Endothelial cell of umbilical vein (primary cell): ENCODE measurements at regions not wholly inside any gene's neighbourhood (a gene's known extent, or its start where the extent isn't known, plus 50 kb on each side); places are given as distances from the start of the nearest gene placed in this dataset.

Experiments
- POLR2A ChIP-seq: IDR thresholded peaks from 2 replicates; pipeline ENCODE4 v1.6.1; 2012; ENCODE audit warnings: low read depth, mild to moderate bottlenecking, control low read depth, low read length
- POLR2AphosphoS5 ChIP-seq: IDR thresholded peaks from 2 replicates; pipeline ENCODE4 v1.6.1; 2012; ENCODE audit warnings: low read depth, mild to moderate bottlenecking, control low read depth, low read length, moderate library complexity; ENCODE audit not compliant: insufficient read depth
- TF ChIP-seq, protein P1 (sequence below), 2 donors: IDR thresholded peaks; 1 replicate in 1 of 2; 2 replicates in 1 of 2; pipeline ENCODE4 v1.5.1; 2011; ENCODE audit warnings: low read length in 2 of 2, mild to moderate bottlenecking in 2 of 2, moderate library complexity in 2 of 2, control low read depth in 1 of 2, inconsistent platforms in 1 of 2, low read depth in 1 of 2; ENCODE audit not compliant: insufficient read depth in 1 of 2; ENCODE audit errors: extremely low read depth in 1 of 2

DNA sequence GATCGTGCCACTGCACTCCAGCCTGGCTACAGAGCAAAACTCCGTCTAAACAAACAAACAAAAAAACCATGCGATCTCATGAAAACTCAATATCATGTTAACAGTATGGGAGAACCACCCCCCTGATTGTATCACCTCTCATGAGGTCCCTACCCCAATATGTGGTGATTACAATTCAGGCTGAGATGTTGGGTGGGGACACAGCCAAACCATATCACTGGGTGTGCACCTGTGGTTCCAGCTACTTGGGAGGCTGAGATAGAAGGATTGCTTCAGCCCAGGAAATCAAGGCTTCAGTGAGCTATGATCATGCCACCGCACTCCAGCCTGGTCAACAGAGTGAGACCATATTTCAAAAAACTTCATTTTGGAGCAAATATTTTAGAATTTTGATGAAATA, 1094.7 kb upstream of the CDH8 start:
- TF ChIP-seq, protein P1, sequence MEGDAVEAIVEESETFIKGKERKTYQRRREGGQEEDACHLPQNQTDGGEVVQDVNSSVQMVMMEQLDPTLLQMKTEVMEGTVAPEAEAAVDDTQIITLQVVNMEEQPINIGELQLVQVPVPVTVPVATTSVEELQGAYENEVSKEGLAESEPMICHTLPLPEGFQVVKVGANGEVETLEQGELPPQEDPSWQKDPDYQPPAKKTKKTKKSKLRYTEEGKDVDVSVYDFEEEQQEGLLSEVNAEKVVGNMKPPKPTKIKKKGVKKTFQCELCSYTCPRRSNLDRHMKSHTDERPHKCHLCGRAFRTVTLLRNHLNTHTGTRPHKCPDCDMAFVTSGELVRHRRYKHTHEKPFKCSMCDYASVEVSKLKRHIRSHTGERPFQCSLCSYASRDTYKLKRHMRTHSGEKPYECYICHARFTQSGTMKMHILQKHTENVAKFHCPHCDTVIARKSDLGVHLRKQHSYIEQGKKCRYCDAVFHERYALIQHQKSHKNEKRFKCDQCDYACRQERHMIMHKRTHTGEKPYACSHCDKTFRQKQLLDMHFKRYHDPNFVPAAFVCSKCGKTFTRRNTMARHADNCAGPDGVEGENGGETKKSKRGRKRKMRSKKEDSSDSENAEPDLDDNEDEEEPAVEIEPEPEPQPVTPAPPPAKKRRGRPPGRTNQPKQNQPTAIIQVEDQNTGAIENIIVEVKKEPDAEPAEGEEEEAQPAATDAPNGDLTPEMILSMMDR (IDR thresholded peaks at IDR 0.05; ENCODE audit: extremely low read depth in 1 of 2, insufficient read depth in 1 of 2, low read depth in 1 of 2, low read length in 2 of 2): no peak
- TF ChIP-seq POLR2AphosphoS5: no peak
- TF ChIP-seq POLR2A: no peak
